ENCODE measurements at regions not wholly inside any gene's neighbourhood (a gene's known extent, or its start where the extent isn't known, plus 50 kb on each side); places are given as distances from the start of the nearest gene placed in this dataset.
"Not testable (repeated sequence)": the region's sequence is repeated elsewhere in the genome, so short reads cannot be mapped to it uniquely, and the experiment has no call there.

DNA sequence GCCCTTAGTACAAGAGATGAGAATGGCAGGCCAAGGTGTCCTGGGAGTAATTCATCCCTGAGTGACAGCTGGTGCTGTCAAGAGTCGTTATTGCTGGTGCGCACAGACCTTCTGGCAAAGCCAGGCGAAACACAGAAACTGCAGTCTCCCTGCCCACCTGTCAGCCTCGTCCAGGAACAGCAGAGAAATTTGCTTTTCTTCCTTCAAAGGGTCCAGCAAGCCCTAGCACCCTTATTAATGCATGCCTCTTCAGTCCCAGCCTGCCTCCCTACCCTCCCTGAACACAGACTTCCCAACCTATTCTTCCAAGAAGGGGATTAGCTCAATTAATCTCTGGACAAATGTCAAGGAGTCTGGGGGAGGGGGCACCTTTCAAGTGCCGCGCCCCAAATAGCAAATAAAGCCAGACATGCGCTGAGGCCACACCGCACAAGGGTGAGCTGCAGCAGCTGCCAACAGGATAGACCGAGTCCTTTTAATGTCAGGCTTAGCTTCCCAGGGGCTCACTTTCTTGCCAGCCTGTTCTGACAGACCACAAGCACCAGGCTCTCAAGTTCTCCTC, 250.7 kb upstream of the RASGEF1B start:
- TF ChIP-seq, protein P1, sequence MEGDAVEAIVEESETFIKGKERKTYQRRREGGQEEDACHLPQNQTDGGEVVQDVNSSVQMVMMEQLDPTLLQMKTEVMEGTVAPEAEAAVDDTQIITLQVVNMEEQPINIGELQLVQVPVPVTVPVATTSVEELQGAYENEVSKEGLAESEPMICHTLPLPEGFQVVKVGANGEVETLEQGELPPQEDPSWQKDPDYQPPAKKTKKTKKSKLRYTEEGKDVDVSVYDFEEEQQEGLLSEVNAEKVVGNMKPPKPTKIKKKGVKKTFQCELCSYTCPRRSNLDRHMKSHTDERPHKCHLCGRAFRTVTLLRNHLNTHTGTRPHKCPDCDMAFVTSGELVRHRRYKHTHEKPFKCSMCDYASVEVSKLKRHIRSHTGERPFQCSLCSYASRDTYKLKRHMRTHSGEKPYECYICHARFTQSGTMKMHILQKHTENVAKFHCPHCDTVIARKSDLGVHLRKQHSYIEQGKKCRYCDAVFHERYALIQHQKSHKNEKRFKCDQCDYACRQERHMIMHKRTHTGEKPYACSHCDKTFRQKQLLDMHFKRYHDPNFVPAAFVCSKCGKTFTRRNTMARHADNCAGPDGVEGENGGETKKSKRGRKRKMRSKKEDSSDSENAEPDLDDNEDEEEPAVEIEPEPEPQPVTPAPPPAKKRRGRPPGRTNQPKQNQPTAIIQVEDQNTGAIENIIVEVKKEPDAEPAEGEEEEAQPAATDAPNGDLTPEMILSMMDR (IDR thresholded peaks at IDR 0.05; ENCODE audit: insufficient read depth, low read depth, low read length, missing control alignments): no peak
- H3K4me3 ChIP-seq (ENCODE audit: low read length): no peak overlapping the region
- DNase-seq (ENCODE audit: low read depth): no peak

DNA sequence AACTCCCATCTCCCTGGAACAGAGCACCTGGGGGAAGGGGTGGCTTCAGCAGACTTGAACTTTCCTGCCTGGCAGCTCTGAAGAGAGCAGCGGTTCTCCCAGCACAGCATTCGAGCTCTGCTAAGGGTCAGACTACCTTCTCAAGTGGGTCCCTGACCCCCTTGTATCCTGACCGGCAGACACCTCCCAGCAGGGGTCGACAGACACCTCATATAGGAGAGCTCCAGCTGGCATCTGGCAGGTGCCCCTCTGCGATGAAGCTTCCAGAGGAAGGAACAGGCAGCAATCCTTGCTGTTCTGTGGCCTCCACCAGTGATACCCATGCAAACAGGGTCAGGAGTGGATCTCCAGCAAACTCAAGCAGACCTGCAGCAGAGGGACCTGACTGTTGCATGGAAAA, 244.1 kb upstream of the RASGEF1B start:
- TF ChIP-seq, protein P1 (IDR thresholded peaks at IDR 0.05; ENCODE audit: insufficient read depth, low read depth, low read length, missing control alignments): no peak
- no peak for DNase-seq (ENCODE audit: low read depth)
- H3K4me3 ChIP-seq (ENCODE audit: low read length): no peak overlapping the region

DNA sequence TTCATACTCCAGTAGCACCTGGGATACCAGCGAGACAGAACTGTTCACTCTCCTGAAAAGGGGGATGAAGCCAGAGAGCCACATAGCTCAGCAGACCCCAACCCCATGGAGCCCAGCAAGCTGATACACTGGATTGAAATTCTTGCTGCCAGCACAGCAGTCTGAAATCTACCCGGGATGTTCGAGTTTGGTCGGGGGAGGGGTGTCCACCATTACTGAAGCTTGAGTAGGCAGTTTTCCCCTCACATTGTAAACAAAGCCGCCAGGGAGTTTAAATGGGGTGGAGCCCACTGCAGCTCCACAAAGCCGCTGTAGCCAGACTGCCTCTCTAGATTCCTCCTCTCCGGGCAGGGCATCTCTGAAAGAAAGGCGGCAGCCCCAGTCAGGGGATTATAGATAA, 243.7 kb upstream of the RASGEF1B start:
- not testable (repeated sequence) for H3K4me3 ChIP-seq (ENCODE audit: low read length); DNase-seq (ENCODE audit: low read depth)

DNA sequence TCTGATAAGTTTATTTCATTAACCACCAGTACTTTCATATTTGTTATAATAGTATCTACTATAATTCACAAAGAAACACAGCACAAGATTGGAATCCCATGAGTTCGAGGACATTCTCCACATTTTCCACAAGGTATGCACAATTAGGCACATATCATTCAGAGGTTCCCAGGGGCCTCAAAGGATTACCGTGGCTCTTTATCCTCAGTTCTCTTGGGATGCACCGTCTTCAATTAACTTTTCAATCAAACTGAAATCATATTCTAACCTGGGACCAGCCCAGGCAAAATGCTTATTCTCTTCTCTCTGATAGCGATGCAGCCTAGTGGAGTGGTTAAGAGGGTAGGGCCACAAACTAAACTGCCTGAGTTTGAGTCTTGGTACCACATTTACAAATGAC, 242.6 kb upstream of the RASGEF1B start:
- no peak for DNase-seq (ENCODE audit: low read depth)
- H3K4me3 ChIP-seq (ENCODE audit: low read length): no peak overlapping the region
- TF ChIP-seq, protein P1 (IDR thresholded peaks at IDR 0.05; ENCODE audit: insufficient read depth, low read depth, low read length, missing control alignments): no peak

DNA sequence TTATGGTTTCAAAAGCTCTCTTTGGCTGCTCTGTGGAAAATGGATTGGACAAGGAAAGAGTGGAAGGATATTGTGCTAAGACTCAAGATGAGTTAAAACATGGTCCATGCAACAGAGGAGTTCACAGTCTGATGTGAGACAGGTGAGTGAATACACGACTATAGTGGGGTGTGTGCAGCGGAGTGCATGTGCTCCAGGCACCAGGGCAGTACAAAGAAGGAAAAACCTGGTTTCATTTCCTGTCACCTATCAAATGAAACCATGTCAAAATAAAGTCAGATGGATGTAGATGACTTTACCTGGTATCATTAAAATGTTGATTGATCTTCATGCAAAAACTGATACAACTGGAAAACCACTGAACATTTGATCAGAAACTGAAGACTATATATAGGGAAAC, 241.0 kb upstream of the RASGEF1B start:
- no peak overlapping the region for H3K4me3 ChIP-seq (ENCODE audit: low read length)
- TF ChIP-seq, protein P1 (IDR thresholded peaks at IDR 0.05; ENCODE audit: insufficient read depth, low read depth, low read length, missing control alignments): no peak

DNA sequence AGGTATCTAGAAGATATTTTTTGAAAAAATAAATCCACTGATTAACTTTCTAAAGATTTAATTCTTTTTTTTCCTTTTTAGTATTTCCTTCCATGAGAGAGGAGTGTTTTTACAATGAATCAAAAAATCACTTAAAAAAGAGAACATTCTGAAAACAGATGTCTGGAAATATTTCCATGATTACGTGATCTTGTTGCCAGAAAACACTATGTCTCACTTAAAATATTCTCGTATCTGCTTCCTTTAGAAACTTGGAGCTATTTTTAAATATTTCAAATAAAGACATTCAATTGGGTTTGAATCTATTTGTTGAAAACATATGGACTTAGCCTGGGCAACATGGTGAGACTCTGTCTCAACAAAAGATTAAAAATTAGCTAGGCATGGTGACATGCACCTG, 232.8 kb upstream of the RASGEF1B start:
- TF ChIP-seq, protein P1 (IDR thresholded peaks at IDR 0.05; ENCODE audit: insufficient read depth, low read depth, low read length, missing control alignments): no peak
- no peak overlapping the region for H3K4me3 ChIP-seq (ENCODE audit: low read length)
- DNase-seq (ENCODE audit: low read depth): no peak

More for the DNA sequence above, 241.0 kb upstream of the RASGEF1B start:
- DNase-seq (ENCODE audit: low read depth): no peak

DNA sequence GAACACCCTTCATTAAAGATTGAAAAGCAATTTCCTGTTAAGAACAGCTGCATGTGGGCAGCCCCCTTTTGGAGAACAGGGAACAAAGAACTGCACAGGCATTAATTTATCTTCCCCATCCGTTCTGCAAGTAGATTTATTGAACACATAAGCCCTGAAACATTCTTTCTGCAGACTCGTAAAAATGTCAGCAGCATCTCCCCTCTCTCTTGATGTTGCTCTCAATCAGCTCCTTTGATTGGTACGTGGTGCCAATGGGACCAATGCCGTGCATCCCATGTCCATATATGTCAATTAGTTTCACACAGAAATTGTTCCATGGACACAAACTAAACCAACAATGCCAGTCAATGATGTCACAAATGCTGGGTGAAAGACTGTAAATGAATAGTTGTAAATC, 228.5 kb upstream of the RASGEF1B start:
- DNase-seq (ENCODE audit: low read depth): no peak
- no peak overlapping the region for H3K4me3 ChIP-seq (ENCODE audit: low read length)
- TF ChIP-seq, protein P1 (IDR thresholded peaks at IDR 0.05; ENCODE audit: insufficient read depth, low read depth, low read length, missing control alignments): no peak

All from epithelial cell of esophagus (primary cell).